Caco-2 (cell line): ENCODE measurements at regions not wholly inside any gene's neighbourhood (a gene's known extent, or its start where the extent isn't known, plus 50 kb on each side); places are given as distances from the start of the nearest gene placed in this dataset.

Experiments used
- BruUV-seq: library from RNA; stranded (reverse); fragments of 400-500 nt; replicated peaks from 2 replicates; lab custom pipeline; 2021; lab: Mats Ljungman, UMichigan
- CTCF ChIA-PET: fragments of 300-600 bp; sonication (Branson Sonifier 250); formaldehyde crosslinking; loops from one replicate; lab custom pipeline; 2022; ENCODE audit warnings: antibody characterized with exemption; lab: Charles Lee
- POLR2A ChIA-PET: fragments of 300-600 bp; sonication (Branson Sonifier 250); formaldehyde crosslinking; loops from one replicate; lab custom pipeline; 2022; ENCODE audit warnings: antibody characterized with exemption; lab: Charles Lee
- DNase-seq, 2 experiments: peaks; one replicate each; pipeline versions ENCODE4 v3.0.0 to v3.0.0-alpha.2; 2020 to 2022
- H3K27me3 ChIP-seq: replicated peaks from 2 replicates; pipeline ENCODE4 v1.6.0; 2011; ENCODE audit warnings: low read length; ENCODE audit not compliant: control insufficient read depth, insufficient read depth
- H3K36me3 ChIP-seq: 2 replicates; pipeline ENCODE4 v1.5.1; 2011; ENCODE audit warnings: low read length; ENCODE audit not compliant: control insufficient read depth, insufficient read depth
- H3K4me1 ChIP-seq: fragments of 250-450 bp; sonication (Bioruptor Pico); 2 replicates; pipeline ENCODE4 v1.5.1; 2020; ENCODE audit warnings: mild to moderate bottlenecking
- H3K4me3 ChIP-seq: 2 replicates; pipeline ENCODE4 v1.5.1; 2011; ENCODE audit warnings: low read depth, mild to moderate bottlenecking, control low read depth, low read length
- H3K9me3 ChIP-seq: fragments of 250-450 bp; sonication (Bioruptor Pico); 2 replicates; pipeline ENCODE4 v1.5.1; 2020; ENCODE audit warnings: mild to moderate bottlenecking, moderate library complexity
- H3K27ac Mint-ChIP-seq: one replicate; pipeline ENCODE4 v1.8.0; 2022; ENCODE audit warnings: mixed read lengths; ENCODE audit not compliant: unreplicated experiment
- H3K27me3 Mint-ChIP-seq: one replicate; pipeline ENCODE4 v1.8.0; 2022; ENCODE audit warnings: mixed read lengths; ENCODE audit not compliant: insufficient read depth, unreplicated experiment
- H3K36me3 Mint-ChIP-seq: one replicate; pipeline ENCODE4 v1.8.0; 2022; ENCODE audit warnings: mild to moderate bottlenecking, mixed read lengths; ENCODE audit not compliant: insufficient read depth, unreplicated experiment
- H3K4me1 Mint-ChIP-seq: one replicate; pipeline ENCODE4 v1.8.0; 2022; ENCODE audit warnings: low read depth, mixed read lengths; ENCODE audit not compliant: unreplicated experiment
- H3K4me3 Mint-ChIP-seq: one replicate; pipeline ENCODE4 v1.8.0; 2022; ENCODE audit warnings: mild to moderate bottlenecking, moderate library complexity, mixed read lengths; ENCODE audit not compliant: unreplicated experiment
- H3K9me3 Mint-ChIP-seq: one replicate; pipeline ENCODE4 v1.8.0; 2022; ENCODE audit warnings: mixed read lengths; ENCODE audit not compliant: unreplicated experiment
- intact Hi-C: fragments of 100-400 bp; cut with micrococcal nuclease; formaldehyde crosslinking; loops from one replicate; pipeline ENCODE4 v1.10.0; 2022; ENCODE audit not compliant: unreplicated experiment
- TF ChIP-seq, protein P1 (sequence below), 2 experiments: fragments of 200-600 bp in 1 of 2; IDR thresholded peaks; 1 replicate in 1 of 2; 2 replicates in 1 of 2; pipeline versions ENCODE4 v1.5.1 to v1.8.0; 2011 to 2022; ENCODE audit warnings: antibody characterized with exemption in 1 of 2, control low read depth in 1 of 2, inconsistent platforms in 1 of 2, low read depth in 1 of 2, low read length in 1 of 2, mild to moderate bottlenecking in 1 of 2, moderate library complexity in 1 of 2; ENCODE audit not compliant: insufficient read depth in 1 of 2, severe bottlenecking in 1 of 2, unreplicated experiment in 1 of 2

DNA sequence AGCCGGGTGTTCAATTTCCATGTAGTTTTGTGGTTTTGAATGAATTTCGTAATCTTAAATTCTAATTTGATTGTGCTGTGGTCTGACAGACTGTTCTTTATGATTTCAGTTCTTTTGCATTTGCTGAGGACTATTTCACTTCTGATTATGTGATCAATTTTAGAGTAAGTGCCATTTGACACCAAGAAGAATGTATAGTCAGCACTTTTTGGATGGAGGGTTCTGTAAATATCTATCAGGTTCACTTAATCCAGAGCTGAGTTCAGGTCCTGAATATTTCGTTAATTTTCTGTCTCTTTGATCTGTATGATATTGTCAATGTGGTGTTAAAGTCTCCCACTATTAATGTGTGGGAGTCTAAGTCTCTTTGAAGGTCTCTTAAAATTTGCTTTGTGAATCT, 944.9 kb downstream of the TLE4 start:
- TF ChIP-seq, protein P1, sequence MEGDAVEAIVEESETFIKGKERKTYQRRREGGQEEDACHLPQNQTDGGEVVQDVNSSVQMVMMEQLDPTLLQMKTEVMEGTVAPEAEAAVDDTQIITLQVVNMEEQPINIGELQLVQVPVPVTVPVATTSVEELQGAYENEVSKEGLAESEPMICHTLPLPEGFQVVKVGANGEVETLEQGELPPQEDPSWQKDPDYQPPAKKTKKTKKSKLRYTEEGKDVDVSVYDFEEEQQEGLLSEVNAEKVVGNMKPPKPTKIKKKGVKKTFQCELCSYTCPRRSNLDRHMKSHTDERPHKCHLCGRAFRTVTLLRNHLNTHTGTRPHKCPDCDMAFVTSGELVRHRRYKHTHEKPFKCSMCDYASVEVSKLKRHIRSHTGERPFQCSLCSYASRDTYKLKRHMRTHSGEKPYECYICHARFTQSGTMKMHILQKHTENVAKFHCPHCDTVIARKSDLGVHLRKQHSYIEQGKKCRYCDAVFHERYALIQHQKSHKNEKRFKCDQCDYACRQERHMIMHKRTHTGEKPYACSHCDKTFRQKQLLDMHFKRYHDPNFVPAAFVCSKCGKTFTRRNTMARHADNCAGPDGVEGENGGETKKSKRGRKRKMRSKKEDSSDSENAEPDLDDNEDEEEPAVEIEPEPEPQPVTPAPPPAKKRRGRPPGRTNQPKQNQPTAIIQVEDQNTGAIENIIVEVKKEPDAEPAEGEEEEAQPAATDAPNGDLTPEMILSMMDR (IDR thresholded peaks at IDR 0.05; ENCODE audit: insufficient read depth in 1 of 2, low read depth in 1 of 2, low read length in 1 of 2, severe bottlenecking in 1 of 2, unreplicated experiment in 1 of 2): no peak
- Histone ChIP-seq H3K4me3 (no peak overlapping the region), H3K36me3 (no peaks in the 10 kb centered on the region), H3K4me1 (no peaks in the 10 kb centered on the region), H3K9me3 (no peaks in the 10 kb centered on the region), H3K27me3 (no peaks in the 10 kb centered on the region)
- H3K9me3 Mint-ChIP-seq: no peaks in the 10 kb centered on the region
- no TSS peak for BruUV-seq
- no peaks in the 10 kb centered on the region for H3K4me1 Mint-ChIP-seq
- H3K27ac Mint-ChIP-seq: no peak overlapping the region
- no peaks in the 10 kb centered on the region for H3K36me3 Mint-ChIP-seq
- DNase-seq: no peak
- peaks cover 2% of the 10 kb centered on the region for H3K27me3 Mint-ChIP-seq
- H3K4me3 Mint-ChIP-seq: no peak overlapping the region
- ChIA-PET POLR2A (no interaction called here), CTCF (no interaction called here)
- intact Hi-C loops: no loop called here

DNA sequence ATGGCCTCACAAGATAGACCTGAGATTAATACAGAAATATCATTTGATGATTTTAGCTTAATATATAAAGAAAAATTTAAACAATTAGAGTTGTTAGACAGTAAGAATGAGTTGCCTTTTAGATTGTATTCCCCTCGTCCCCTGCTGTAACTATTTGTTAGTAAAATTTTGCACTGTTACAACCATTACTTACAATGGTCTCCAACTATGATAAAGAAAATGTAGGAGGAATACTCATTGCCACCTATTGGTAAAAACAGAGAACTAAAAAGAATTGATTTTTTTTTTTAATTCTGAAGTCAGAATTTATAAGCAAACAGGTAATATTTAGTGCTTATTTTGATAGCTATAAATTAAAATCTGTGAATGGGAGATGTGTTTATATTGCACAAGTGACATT, 937.6 kb downstream of the TLE4 start:
- H3K27me3 Mint-ChIP-seq: no peaks in the 10 kb centered on the region
- CTCF ChIA-PET: no interaction called here
- H3K27me3 ChIP-seq: no peaks in the 10 kb centered on the region
- H3K4me1 Mint-ChIP-seq: no peaks in the 10 kb centered on the region
- H3K4me3 ChIP-seq: no peak overlapping the region
- no TSS peak for BruUV-seq
- no peak overlapping the region for H3K27ac Mint-ChIP-seq
- H3K9me3 Mint-ChIP-seq: no peaks in the 10 kb centered on the region
- H3K9me3 ChIP-seq: no peaks in the 10 kb centered on the region
- TF ChIP-seq, protein P1 (IDR thresholded peaks at IDR 0.05; ENCODE audit: insufficient read depth in 1 of 2, low read depth in 1 of 2, low read length in 1 of 2, severe bottlenecking in 1 of 2, unreplicated experiment in 1 of 2): no peak
- no peaks in the 10 kb centered on the region for H3K36me3 ChIP-seq
- no peaks in the 10 kb centered on the region for H3K4me1 ChIP-seq
- intact Hi-C loops: no loop called here
- no peak for DNase-seq
- no peaks in the 10 kb centered on the region for H3K36me3 Mint-ChIP-seq
- no peak overlapping the region for H3K4me3 Mint-ChIP-seq
- POLR2A ChIA-PET: no interaction called here

DNA sequence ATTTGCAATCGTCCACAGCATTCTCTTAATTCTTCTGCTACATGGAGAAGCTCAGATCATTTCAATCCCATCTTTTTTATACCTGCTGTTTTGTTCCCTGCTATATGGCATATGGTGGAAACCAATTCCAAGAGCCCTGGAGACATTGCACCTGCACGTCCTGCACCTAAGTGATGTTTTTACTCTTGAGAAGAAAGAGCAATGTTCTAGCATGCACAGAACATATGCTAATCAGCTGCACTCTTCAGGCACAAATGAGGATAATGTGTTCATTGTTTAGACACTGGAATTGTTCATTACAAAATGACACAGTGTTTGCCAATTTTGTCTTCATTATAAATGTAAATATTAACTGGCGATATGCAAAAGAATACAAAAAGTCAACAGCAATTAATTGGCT, 935.8 kb downstream of the TLE4 start:
- no peaks in the 10 kb centered on the region for H3K27me3 Mint-ChIP-seq
- CTCF ChIA-PET: no interaction called here

More for the DNA sequence above, 935.8 kb downstream of the TLE4 start:
- POLR2A ChIA-PET: no interaction called here
- no TSS peak for BruUV-seq
- no peak for DNase-seq
- intact Hi-C loops: no loop called here
- Histone ChIP-seq H3K4me3 (no peak overlapping the region), H3K9me3 (no peaks in the 10 kb centered on the region), H3K27me3 (no peaks in the 10 kb centered on the region), H3K4me1 (no peaks in the 10 kb centered on the region), H3K36me3 (no peaks in the 10 kb centered on the region)
- no peak overlapping the region for H3K4me3 Mint-ChIP-seq
- no peaks in the 10 kb centered on the region for H3K9me3 Mint-ChIP-seq
- H3K27ac Mint-ChIP-seq: no peak overlapping the region
- no peaks in the 10 kb centered on the region for H3K4me1 Mint-ChIP-seq
- no peaks in the 10 kb centered on the region for H3K36me3 Mint-ChIP-seq
- TF ChIP-seq, protein P1 (IDR thresholded peaks at IDR 0.05; ENCODE audit: insufficient read depth in 1 of 2, low read depth in 1 of 2, low read length in 1 of 2, severe bottlenecking in 1 of 2, unreplicated experiment in 1 of 2): no peak
